Stomach (tissue), 8 donors: ENCODE measurements at regions not wholly inside any gene's neighbourhood (a gene's known extent, or its start where the extent isn't known, plus 50 kb on each side); places are given as distances from the start of the nearest gene placed in this dataset.

ENCODE experiments used
- DNase-seq, 2 donors: peaks; one replicate each; pipeline versions ENCODE4 v3.0.0 to v3.0.0-alpha.2; 2013 to 2019
- H3K27ac ChIP-seq, 5 donors: fragments of 200-600 bp in 4 of 5; sonication (generic) in 4 of 5; one replicate each; pipeline ENCODE4 v1.5.1; 2013 to 2019; ENCODE audit warnings: mild to moderate bottlenecking in 1 of 5, moderate library complexity in 1 of 5
- H3K27me3 ChIP-seq, 3 donors: fragments of 200-600 bp; sonication (generic); one replicate each; pipeline ENCODE4 v1.5.1; 2017 to 2019; ENCODE audit warnings: mixed run types in 1 of 3
- H3K36me3 ChIP-seq, 4 donors: fragments of 200-600 bp; sonication (generic); 1 replicate in 3 of 4; 2 replicates in 1 of 4; pipeline ENCODE4 v1.5.1; 2016 to 2019
- H3K4me1 ChIP-seq, 4 donors: fragments of 200-600 bp; sonication (generic); one replicate each; pipeline ENCODE4 v1.5.1; 2016 to 2019
- H3K4me3 ChIP-seq, 4 donors: fragments of 200-600 bp; sonication (generic) in 3 of 4; one replicate each; pipeline ENCODE4 v1.5.1; 2016 to 2019; ENCODE audit warnings: mild to moderate bottlenecking in 1 of 4
- H3K9me3 ChIP-seq, 4 donors: fragments of 200-600 bp; sonication (generic); one replicate each; pipeline ENCODE4 v1.5.1; 2016 to 2019
- CTCF ChIP-seq, 7 experiments: fragments of 450-650 bp in 4 of 7; fragments of 200-600 bp in 3 of 7; sonication (generic) in 3 of 7; IDR thresholded peaks; one replicate each; pipeline ENCODE4 v1.5.1; 2016 to 2019; ENCODE audit warnings: antibody characterized with exemption in 7 of 7, control low read depth in 2 of 7, mild to moderate bottlenecking in 1 of 7
- EP300 ChIP-seq: sonication (generic); formaldehyde crosslinking; IDR thresholded peaks from one replicate; pipeline ENCODE4 v1.6.1; 2017; ENCODE audit warnings: antibody characterized with exemption
- POLR2A ChIP-seq, 4 donors: fragments of 450-650 bp; IDR thresholded peaks; one replicate each; pipeline ENCODE4 v1.6.1; 2016; ENCODE audit warnings: antibody characterized with exemption in 4 of 4, control low read depth in 2 of 4, mild to moderate bottlenecking in 1 of 4, moderate library complexity in 1 of 4
- POLR2AphosphoS5 ChIP-seq, 3 donors: sonication (generic); formaldehyde crosslinking; IDR thresholded peaks; one replicate each; pipeline ENCODE4 v1.6.1; 2016; ENCODE audit warnings: antibody characterized with exemption in 3 of 3
- WGBS, 5 donors: extraction: QIAGEN DNeasy Blood & Tissue Kit in 3 of 5; methylation state at CpG; one replicate each; pipeline versions ENCODE4 v1.1.5 to v1.1.7; 2013 to 2018; 5-methylcytosine and 5-hydroxymethylcytosine counted together
- intact Hi-C: fragments of 100-400 bp; cut with DNase I; formaldehyde crosslinking; loops from one replicate; pipeline ENCODE4 v1.15.1; 2023; ENCODE audit warnings: low total_unique reads
- donor health status: healthy with polysubstance abuse.
- donor health status: Bipolar disorder and iron deficiency.
- donor health status: healthy.

- intact Hi-C loops = no loop called here
- WGBS, 5 donors = 76 to 86% (median 84%) methylated on average over 1 of the region's 1 CpG
- no peak for TF ChIP-seq POLR2A (IDR thresholded peaks at IDR 0.05)
- TF ChIP-seq CTCF (IDR thresholded peaks at IDR 0.05) = no peak
- TF ChIP-seq EP300 = no peak
- TF ChIP-seq POLR2AphosphoS5 (IDR thresholded peaks at IDR 0.05) = no peak
- no peaks in the 10 kb centered on the region for H3K36me3 ChIP-seq
- DNase-seq = no peak
- no peak overlapping the region for H3K27ac ChIP-seq
- no peaks in the 10 kb centered on the region for H3K4me1 ChIP-seq
- no peaks in the 10 kb centered on the region for H3K9me3 ChIP-seq
- no peak overlapping the region for H3K4me3 ChIP-seq
- H3K27me3 ChIP-seq = no peaks in the 10 kb centered on the region
These were observed 49.9 kb upstream of the BMP5 start for GRCh38 chr6:55925292-55925691.
